Loucy (cell line): ENCODE measurements at regions not wholly inside any gene's neighbourhood (a gene's known extent, or its start where the extent isn't known, plus 50 kb on each side); places are given as distances from the start of the nearest gene placed in this dataset.

Experiments used
- CTCF ChIP-seq: fragments of 200-600 bp; sonication (generic); conservative IDR thresholded peaks from 2 replicates; pipeline ENCODE4 v1.5.1; 2014; ENCODE audit warnings: mild to moderate bottlenecking, antibody characterized with exemption, low read length
- EZH2phosphoT487 ChIP-seq: fragments of 200-600 bp; IDR thresholded peaks from 2 replicates; pipeline ENCODE4 v1.6.1; 2018; ENCODE audit warnings: antibody characterized with exemption, mild to moderate bottlenecking, moderate library complexity, borderline replicate concordance

GRCh38 chr3:168476360-168476980 is 380.7 kb upstream of the GOLIM4 start:
- TF ChIP-seq CTCF (no peak), EZH2phosphoT487 (no peak)
